AG09319 (cell line): ENCODE measurements at regions not wholly inside any gene's neighbourhood (a gene's known extent, or its start where the extent isn't known, plus 50 kb on each side); places are given as distances from the start of the nearest gene placed in this dataset.

Experiments used
- DNase-seq: peaks from one replicate; pipeline ENCODE4 v3.0.0-alpha.2; 2010; ENCODE audit warnings: low read depth; ENCODE audit errors: extremely low read depth
- TF ChIP-seq, protein P1 (sequence below): IDR thresholded peaks from 2 replicates; pipeline ENCODE4 v1.5.1; 2011; ENCODE audit warnings: low read depth, mild to moderate bottlenecking, inconsistent platforms, low read length, moderate library complexity

DNA sequence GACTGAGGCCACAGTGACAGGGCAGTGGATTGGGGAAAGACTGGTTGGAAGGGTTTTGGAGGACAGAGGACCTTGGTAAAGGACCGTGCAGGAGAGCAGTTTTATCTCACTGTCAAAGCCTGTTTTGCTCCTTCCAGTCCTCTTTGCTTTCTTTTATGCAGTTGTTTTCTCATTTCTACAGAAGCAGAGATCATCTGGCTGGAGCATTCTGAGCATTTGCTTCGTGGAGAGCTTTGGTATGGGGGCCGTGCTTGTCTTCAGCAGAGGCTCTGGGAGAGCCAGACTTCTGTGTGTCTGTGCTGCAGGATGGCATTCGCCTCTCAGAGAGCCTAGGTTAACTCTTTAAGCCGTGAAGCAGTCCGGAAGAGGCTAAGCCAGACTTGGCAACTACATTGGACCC lies 171.8 kb upstream of the TUT7 start:
- DNase-seq: no peak
- TF ChIP-seq, protein P1, sequence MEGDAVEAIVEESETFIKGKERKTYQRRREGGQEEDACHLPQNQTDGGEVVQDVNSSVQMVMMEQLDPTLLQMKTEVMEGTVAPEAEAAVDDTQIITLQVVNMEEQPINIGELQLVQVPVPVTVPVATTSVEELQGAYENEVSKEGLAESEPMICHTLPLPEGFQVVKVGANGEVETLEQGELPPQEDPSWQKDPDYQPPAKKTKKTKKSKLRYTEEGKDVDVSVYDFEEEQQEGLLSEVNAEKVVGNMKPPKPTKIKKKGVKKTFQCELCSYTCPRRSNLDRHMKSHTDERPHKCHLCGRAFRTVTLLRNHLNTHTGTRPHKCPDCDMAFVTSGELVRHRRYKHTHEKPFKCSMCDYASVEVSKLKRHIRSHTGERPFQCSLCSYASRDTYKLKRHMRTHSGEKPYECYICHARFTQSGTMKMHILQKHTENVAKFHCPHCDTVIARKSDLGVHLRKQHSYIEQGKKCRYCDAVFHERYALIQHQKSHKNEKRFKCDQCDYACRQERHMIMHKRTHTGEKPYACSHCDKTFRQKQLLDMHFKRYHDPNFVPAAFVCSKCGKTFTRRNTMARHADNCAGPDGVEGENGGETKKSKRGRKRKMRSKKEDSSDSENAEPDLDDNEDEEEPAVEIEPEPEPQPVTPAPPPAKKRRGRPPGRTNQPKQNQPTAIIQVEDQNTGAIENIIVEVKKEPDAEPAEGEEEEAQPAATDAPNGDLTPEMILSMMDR: no peak

- no peak for DNase-seq
- TF ChIP-seq, protein P1: no peak
These were observed 171.0 kb upstream of the TUT7 start for GRCh38 chr9:86525182-86525581.

DNA sequence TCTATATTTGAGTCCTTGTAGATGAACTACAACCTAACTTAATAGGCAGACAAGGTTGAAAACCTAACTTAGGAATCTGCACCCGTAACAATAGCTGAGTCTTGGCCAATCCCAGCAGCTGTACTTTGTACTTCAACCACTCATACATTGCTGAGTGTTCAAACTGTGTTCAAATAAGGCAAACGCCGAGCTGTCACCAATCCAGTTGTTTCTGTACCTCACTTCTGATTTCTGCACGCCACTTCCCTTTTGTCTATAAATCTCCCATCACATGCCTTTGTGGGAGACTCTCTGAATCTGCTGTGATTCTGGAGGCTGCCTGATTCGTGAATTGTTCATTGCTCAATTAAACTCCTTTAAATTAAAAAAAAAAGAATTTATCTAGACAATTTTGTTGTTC lies 167.8 kb upstream of the TUT7 start:
- no peak for DNase-seq
- TF ChIP-seq, protein P1: no peak

- TF ChIP-seq, protein P1: no peak
- DNase-seq: no peak
These were observed 167.1 kb upstream of the TUT7 start for GRCh38 chr9:86521322-86521721.

- TF ChIP-seq, protein P1: no peak
These were observed 164.9 kb upstream of the TUT7 start for GRCh38 chr9:86519066-86519615.

GRCh38 chr9:86517475-86517874 lies 163.3 kb upstream of the TUT7 start:
- TF ChIP-seq, protein P1: no peak
- no peak for DNase-seq

More at GRCh38 chr9:86519066-86519615, 164.9 kb upstream of the TUT7 start:
- no peak for DNase-seq

DNA sequence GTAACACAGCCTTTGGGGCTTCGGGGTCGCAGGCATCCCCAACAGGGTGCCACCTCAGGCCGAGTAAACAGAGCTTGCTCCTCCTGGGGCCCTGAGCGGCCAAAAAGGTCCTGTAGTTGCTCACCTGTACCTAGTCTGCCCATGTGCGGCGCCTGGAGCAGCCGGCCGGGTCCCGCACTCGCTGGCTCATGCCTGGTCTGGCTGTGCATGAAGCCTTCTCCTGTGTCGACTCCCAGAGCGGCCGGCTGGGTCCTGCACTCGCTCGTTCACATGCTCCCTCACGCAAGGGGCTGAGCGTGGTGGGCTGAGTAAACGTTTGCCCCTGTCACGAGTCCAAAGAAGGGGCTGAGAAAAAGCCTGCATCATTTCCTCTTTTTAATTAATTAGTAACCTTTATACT lies 162.4 kb upstream of the TUT7 start:
- no peak for DNase-seq
- TF ChIP-seq, protein P1: no peak
